ENCODE measurements at regions not wholly inside any gene's neighbourhood (a gene's known extent, or its start where the extent isn't known, plus 50 kb on each side); places are given as distances from the start of the nearest gene placed in this dataset.

GRCh38 chr14:34931206-34931605 lies 51.6 kb upstream of the SRP54 start:
- TF ChIP-seq CTCF (IDR thresholded peaks at IDR 0.05) (no peak), POLR2A (IDR thresholded peaks at IDR 0.05) (no peak)

All from Peyer's patch (tissue), 4 donors.